ENCODE measurements at regions not wholly inside any gene's neighbourhood (a gene's known extent, or its start where the extent isn't known, plus 50 kb on each side); places are given as distances from the start of the nearest gene placed in this dataset.
"Not testable (repeated sequence)": the region's sequence is repeated elsewhere in the genome, so short reads cannot be mapped to it uniquely, and the experiment has no call there.

- DNase-seq (ENCODE audit: low spot score): no peak
Measured at GRCh38 chr9:30160570-30160969, 2223.9 kb upstream of the ACO1 start.

- peak; percentile 91 for DNase-seq (ENCODE audit: low spot score)
Measured at GRCh38 chr9:30172206-30172605, 2212.2 kb upstream of the ACO1 start.

- no peak for DNase-seq (ENCODE audit: low spot score)
Measured at GRCh38 chr9:30178610-30179009, 2205.8 kb upstream of the ACO1 start.

- no peak for DNase-seq (ENCODE audit: low spot score)
Measured at GRCh38 chr9:30193421-30193820, 2191.0 kb upstream of the ACO1 start.

GRCh38 chr9:30196941-30197340 is 2187.5 kb upstream of the ACO1 start:
- DNase-seq (ENCODE audit: low spot score): no peak

GRCh38 chr9:30197453-30197852 is 2187.0 kb upstream of the ACO1 start:
- no peak for DNase-seq (ENCODE audit: low spot score)

GRCh38 chr9:30197954-30198353 is 2186.5 kb upstream of the ACO1 start:
- peak; percentile 20 for DNase-seq (ENCODE audit: low spot score)

- no peak for DNase-seq (ENCODE audit: low spot score)
Measured at GRCh38 chr9:30198463-30199309, 2185.8 kb upstream of the ACO1 start.

GRCh38 chr9:30201024-30201423 is 2183.4 kb upstream of the ACO1 start:
- no peak for DNase-seq (ENCODE audit: low spot score)

GRCh38 chr9:30235068-30235467 is 2149.4 kb upstream of the ACO1 start:
- DNase-seq (ENCODE audit: low spot score): no peak

- no peak for DNase-seq (ENCODE audit: low spot score)
Measured at GRCh38 chr9:30235564-30235963, 2148.9 kb upstream of the ACO1 start.

GRCh38 chr9:30239878-30240277 is 2144.6 kb upstream of the ACO1 start:
- DNase-seq (ENCODE audit: low spot score): no peak

GRCh38 chr9:30243467-30243866 is 2141.0 kb upstream of the ACO1 start:
- no peak for DNase-seq (ENCODE audit: low spot score)

- DNase-seq (ENCODE audit: low spot score): no peak
Measured at GRCh38 chr9:30244877-30245276, 2139.6 kb upstream of the ACO1 start.

- no peak for DNase-seq (ENCODE audit: low spot score)
Measured at GRCh38 chr9:30250872-30251271, 2133.6 kb upstream of the ACO1 start.

- DNase-seq (ENCODE audit: low spot score): no peak
Measured at GRCh38 chr9:30258094-30258493, 2126.3 kb upstream of the ACO1 start.

- peak; percentile 1 for DNase-seq (ENCODE audit: low spot score)
Measured at GRCh38 chr9:30280229-30280900, 2104.1 kb upstream of the ACO1 start.

- no peak for DNase-seq (ENCODE audit: low spot score)
Measured at GRCh38 chr9:30289435-30289834, 2095.0 kb upstream of the ACO1 start.

GRCh38 chr9:30292026-30292425 is 2092.4 kb upstream of the ACO1 start:
- DNase-seq (ENCODE audit: low spot score): not testable (repeated sequence)

- no peak for DNase-seq (ENCODE audit: low spot score)
Measured at GRCh38 chr9:30293231-30293630, 2091.2 kb upstream of the ACO1 start.

- DNase-seq (ENCODE audit: low spot score): no peak
Measured at GRCh38 chr9:30299126-30299780, 2085.2 kb upstream of the ACO1 start.

- no peak for DNase-seq (ENCODE audit: low spot score)
Measured at GRCh38 chr9:30301271-30301963, 2083.0 kb upstream of the ACO1 start.
